ENCODE measurements at regions not wholly inside any gene's neighbourhood (a gene's known extent, or its start where the extent isn't known, plus 50 kb on each side); places are given as distances from the start of the nearest gene placed in this dataset.

DNA sequence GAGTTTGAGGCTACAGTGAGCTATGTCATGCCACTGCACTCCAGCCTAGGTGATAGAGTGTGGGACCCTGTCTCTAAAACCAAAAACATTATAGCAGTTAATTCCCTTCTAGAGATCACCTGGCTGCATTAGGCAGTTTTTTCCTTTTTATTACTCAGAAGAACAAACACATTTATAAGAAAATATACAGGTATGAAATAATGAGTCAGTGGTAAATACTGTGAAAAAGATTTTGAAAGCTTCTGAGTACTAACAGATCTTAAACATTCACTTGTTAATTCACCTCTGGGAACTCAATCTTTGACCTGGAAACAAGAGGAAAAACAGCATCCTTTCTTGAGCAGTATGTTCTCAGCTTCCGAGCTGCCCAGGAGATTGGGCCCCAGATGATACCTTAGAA is 64.1 kb downstream of the UCHL1 start:
- TF ChIP-seq CTCF (conservative IDR thresholded peaks at IDR 0.05) (no peak), ZFX (IDR thresholded peaks at IDR 0.05) (no peak)

Measured in C4-2B (cell line).